Effector memory CD8-positive, alpha-beta T cell (primary cell): ENCODE measurements at regions not wholly inside any gene's neighbourhood (a gene's known extent, or its start where the extent isn't known, plus 50 kb on each side); places are given as distances from the start of the nearest gene placed in this dataset.

Experiments
- ATAC-seq: fragments of 150-1000 bp; cut with Tn5 transposase; replicated peaks from 2 replicates; pipeline ENCODE4 v1.10.0; 2021; ENCODE audit warnings: mild to moderate bottlenecking, moderate library complexity
- DNase-seq, 3 experiments: peaks; one replicate each; pipeline ENCODE4 v3.0.0; 2021
- H3K27ac Mint-ChIP-seq, 2 donors: one replicate each; pipeline ENCODE4 v1.8.0; 2022; ENCODE audit warnings: mild to moderate bottlenecking in 2 of 2, mixed read lengths in 2 of 2, moderate library complexity in 2 of 2
- H3K27me3 Mint-ChIP-seq, 2 donors: one replicate each; pipeline ENCODE4 v1.8.0; 2022; ENCODE audit warnings: mixed read lengths in 2 of 2
- H3K36me3 Mint-ChIP-seq: one replicate; pipeline ENCODE4 v1.8.0; 2022; ENCODE audit warnings: mild to moderate bottlenecking, moderate library complexity, mixed read lengths; ENCODE audit not compliant: insufficient read depth
- H3K4me1 Mint-ChIP-seq, 2 donors: one replicate each; pipeline ENCODE4 v1.8.0; 2022; ENCODE audit warnings: low read depth in 2 of 2, mixed read lengths in 2 of 2
- H3K4me3 Mint-ChIP-seq, 2 donors: one replicate each; pipeline ENCODE4 v1.8.0; 2022; ENCODE audit warnings: mild to moderate bottlenecking in 2 of 2, mixed read lengths in 2 of 2, moderate library complexity in 2 of 2
- H3K9me3 Mint-ChIP-seq, 2 donors: one replicate each; pipeline ENCODE4 v1.8.0; 2022; ENCODE audit warnings: mixed read lengths in 2 of 2

GRCh38 chr13:40409278-40409677, 257.2 kb downstream of the FOXO1 start:
- Mint-ChIP-seq H3K4me3 (no peak overlapping the region), H3K27me3 (peaks cover 0 to 5% of the 10 kb centered on the region in 2 donors), H3K36me3 (no peaks in the 10 kb centered on the region), H3K4me1 (peaks cover 0 to 2% of the 10 kb centered on the region in 2 donors), H3K9me3 (no peaks in the 10 kb centered on the region), H3K27ac (no peak overlapping the region)
- DNase-seq (no peak), ATAC-seq (no peak)

- no peak for ATAC-seq
- H3K4me1 Mint-ChIP-seq: no peaks in the 10 kb centered on the region
Observed at GRCh38 chr13:40410315-40410714, 256.1 kb downstream of the FOXO1 start.

GRCh38 chr13:40420160-40420740, 246.2 kb downstream of the FOXO1 start:
- no peaks in the 10 kb centered on the region for H3K36me3 Mint-ChIP-seq
- H3K9me3 Mint-ChIP-seq: no peaks in the 10 kb centered on the region
- H3K4me1 Mint-ChIP-seq: peaks cover 4 to 7% of the 10 kb centered on the region in 2 donors
- H3K27me3 Mint-ChIP-seq: no peaks in the 10 kb centered on the region
- ATAC-seq (no peak), DNase-seq (no peak)
- H3K4me3 Mint-ChIP-seq: no peak overlapping the region
- no peak overlapping the region for H3K27ac Mint-ChIP-seq

More at GRCh38 chr13:40410315-40410714, 256.1 kb downstream of the FOXO1 start:
- Mint-ChIP-seq H3K27ac (no peak overlapping the region), H3K27me3 (peaks cover 0 to 5% of the 10 kb centered on the region in 2 donors), H3K36me3 (no peaks in the 10 kb centered on the region), H3K9me3 (no peaks in the 10 kb centered on the region), H3K4me3 (no peak overlapping the region)
- no peak for DNase-seq

- DNase-seq (no peak), ATAC-seq (no peak)
- H3K36me3 Mint-ChIP-seq: no peaks in the 10 kb centered on the region
- H3K4me3 Mint-ChIP-seq: no peak overlapping the region
- no peaks in the 10 kb centered on the region for H3K27me3 Mint-ChIP-seq
- H3K4me1 Mint-ChIP-seq: peaks cover 4 to 7% of the 10 kb centered on the region in 2 donors
- H3K27ac Mint-ChIP-seq: peak overlapping the region in 1 of 2 donors; percentile 20
- H3K9me3 Mint-ChIP-seq: no peaks in the 10 kb centered on the region
Observed at GRCh38 chr13:40422588-40423235, 243.7 kb downstream of the FOXO1 start.

GRCh38 chr13:40428354-40428753, 238.1 kb downstream of the FOXO1 start:
- no peaks in the 10 kb centered on the region for H3K27me3 Mint-ChIP-seq
- no peaks in the 10 kb centered on the region for H3K9me3 Mint-ChIP-seq
- DNase-seq (no peak), ATAC-seq (no peak)
- no peaks in the 10 kb centered on the region for H3K36me3 Mint-ChIP-seq
- no peak overlapping the region for H3K4me3 Mint-ChIP-seq
- H3K27ac Mint-ChIP-seq: no peak overlapping the region
- H3K4me1 Mint-ChIP-seq: peaks cover 0 to 14% of the 10 kb centered on the region in 2 donors

GRCh38 chr13:40429706-40430545, 236.5 kb downstream of the FOXO1 start:
- Mint-ChIP-seq H3K27me3 (no peaks in the 10 kb centered on the region), H3K4me3 (no peak overlapping the region), H3K9me3 (no peaks in the 10 kb centered on the region), H3K36me3 (no peaks in the 10 kb centered on the region), H3K27ac (no peak overlapping the region), H3K4me1 (peaks cover 12 to 25% of the 10 kb centered on the region in 2 donors)
- no peak for DNase-seq
- ATAC-seq: no peak

- H3K9me3 Mint-ChIP-seq: no peaks in the 10 kb centered on the region
- no peaks in the 10 kb centered on the region for H3K27me3 Mint-ChIP-seq
- H3K4me1 Mint-ChIP-seq: peaks cover 16 to 28% of the 10 kb centered on the region in 2 donors
- H3K36me3 Mint-ChIP-seq: no peaks in the 10 kb centered on the region
- no peak for ATAC-seq
- DNase-seq: no peak
- H3K27ac Mint-ChIP-seq: peak overlapping the region; percentile 10 to 31
- no peak overlapping the region for H3K4me3 Mint-ChIP-seq
Observed at GRCh38 chr13:40432018-40432978, 234.1 kb downstream of the FOXO1 start.

GRCh38 chr13:40433001-40433400, 233.4 kb downstream of the FOXO1 start:
- ATAC-seq (no peak), DNase-seq (no peak)
- Mint-ChIP-seq H3K36me3 (no peaks in the 10 kb centered on the region), H3K4me3 (no peak overlapping the region), H3K27me3 (no peaks in the 10 kb centered on the region), H3K27ac (peak overlapping the region in 1 of 2 donors; percentile 89), H3K4me1 (peaks cover 17 to 28% of the 10 kb centered on the region in 2 donors), H3K9me3 (no peaks in the 10 kb centered on the region)

- Mint-ChIP-seq H3K27me3 (no peaks in the 10 kb centered on the region), H3K36me3 (no peaks in the 10 kb centered on the region), H3K27ac (peak overlapping the region; percentile 38 to 89), H3K9me3 (no peaks in the 10 kb centered on the region), H3K4me1 (peaks cover 19 to 28% of the 10 kb centered on the region in 2 donors), H3K4me3 (peak overlapping the region; percentile 34 to 56)
- DNase-seq (peak; percentile 39 to 43 (median 41)), ATAC-seq (peak; percentile 91)
Observed at GRCh38 chr13:40433577-40433976, 232.9 kb downstream of the FOXO1 start.

GRCh38 chr13:40434516-40435397, 231.7 kb downstream of the FOXO1 start:
- ATAC-seq (no peak), DNase-seq (no peak)
- H3K4me3 Mint-ChIP-seq: peak overlapping the region; percentile 3 to 34
- no peaks in the 10 kb centered on the region for H3K9me3 Mint-ChIP-seq
- H3K27me3 Mint-ChIP-seq: no peaks in the 10 kb centered on the region
- no peaks in the 10 kb centered on the region for H3K36me3 Mint-ChIP-seq
- peaks cover 24 to 28% of the 10 kb centered on the region in 2 donors for H3K4me1 Mint-ChIP-seq
- peak overlapping the region; percentile 11 to 89 for H3K27ac Mint-ChIP-seq

GRCh38 chr13:40438022-40438680, 228.3 kb downstream of the FOXO1 start:
- Mint-ChIP-seq H3K27me3 (no peaks in the 10 kb centered on the region), H3K27ac (peak overlapping the region; percentile 5 to 44), H3K4me3 (peak overlapping the region in 1 of 2 donors; percentile 1), H3K9me3 (no peaks in the 10 kb centered on the region), H3K4me1 (peaks cover 15 to 24% of the 10 kb centered on the region in 2 donors), H3K36me3 (no peaks in the 10 kb centered on the region)
- DNase-seq (no peak), ATAC-seq (peak; percentile 54)
